ENCODE measurements at regions not wholly inside any gene's neighbourhood (a gene's known extent, or its start where the extent isn't known, plus 50 kb on each side); places are given as distances from the start of the nearest gene placed in this dataset.

GRCh38 chr4:58566260-58566659 is 1456.1 kb upstream of the IGFBP7 start:
- H3K36me3 ChIP-seq (ENCODE audit: control insufficient read depth in 4 of 4, insufficient read depth in 4 of 4, low read length in 4 of 4) = no peaks in the 10 kb centered on the region
- no peak for DNase-seq
- H3K9ac ChIP-seq (ENCODE audit: insufficient read depth in 1 of 2, low read length in 2 of 2) = no peak overlapping the region
- TF ChIP-seq CTCF (IDR thresholded peaks at IDR 0.05; ENCODE audit: control extremely low read depth, extremely low read depth) = no peak
- H3K4me3 ChIP-seq = no peak overlapping the region
- WGBS, 2 donors = 17 to 38% methylated on average over 1 of the region's 1 CpG
- H3K27me3 ChIP-seq (ENCODE audit: control insufficient read depth in 3 of 3, insufficient read depth in 3 of 3, low read length in 2 of 3) = no peaks in the 10 kb centered on the region
- ATAC-seq (ENCODE audit: insufficient read depth, low FRiP score) = no peak
- no peak overlapping the region for H3K27ac ChIP-seq (ENCODE audit: low read depth in 1 of 2, low read length in 1 of 2)
- H3K4me1 ChIP-seq (ENCODE audit: control insufficient read depth in 5 of 5, insufficient read depth in 5 of 5, low read length in 5 of 5) = peaks cover 0 to 1% (median 0%) of the 10 kb centered on the region in 5 donors
- peaks cover 0 to 2% (median 0%) of the 10 kb centered on the region in 4 donors for H3K9me3 ChIP-seq (ENCODE audit: control insufficient read depth in 4 of 4, insufficient read depth in 3 of 4, low read length in 3 of 4)

GRCh38 chr4:58564695-58565475 is 1454.7 kb upstream of the IGFBP7 start:
- no peak for TF ChIP-seq CTCF (IDR thresholded peaks at IDR 0.05; ENCODE audit: control extremely low read depth, extremely low read depth)
- ATAC-seq (ENCODE audit: insufficient read depth, low FRiP score) (no peak), DNase-seq (no peak)
- 80 to 81% methylated on average over 6 of the region's 6 CpGs for WGBS, 2 donors
- Histone ChIP-seq H3K36me3 (ENCODE audit: control insufficient read depth in 4 of 4, insufficient read depth in 4 of 4, low read length in 4 of 4) (no peaks in the 10 kb centered on the region), H3K4me1 (ENCODE audit: control insufficient read depth in 5 of 5, insufficient read depth in 5 of 5, low read length in 5 of 5) (peaks cover 0 to 1% (median 0%) of the 10 kb centered on the region in 5 donors), H3K4me3 (no peak overlapping the region), H3K9me3 (ENCODE audit: control insufficient read depth in 4 of 4, insufficient read depth in 3 of 4, low read length in 3 of 4) (peaks cover 0 to 2% (median 0%) of the 10 kb centered on the region in 4 donors), H3K27me3 (ENCODE audit: control insufficient read depth in 3 of 3, insufficient read depth in 3 of 3, low read length in 2 of 3) (no peaks in the 10 kb centered on the region), H3K9ac (ENCODE audit: insufficient read depth in 1 of 2, low read length in 2 of 2) (no peak overlapping the region), H3K27ac (ENCODE audit: low read depth in 1 of 2, low read length in 1 of 2) (no peak overlapping the region)

GRCh38 chr4:58561170-58561569 is 1451.0 kb upstream of the IGFBP7 start:
- WGBS, 2 donors = 69 to 75% methylated on average over 1 of the region's 1 CpG
- no peak overlapping the region for H3K27ac ChIP-seq (ENCODE audit: low read depth in 1 of 2, low read length in 1 of 2)
- no peak for DNase-seq
- TF ChIP-seq CTCF (IDR thresholded peaks at IDR 0.05; ENCODE audit: control extremely low read depth, extremely low read depth) = no peak
- H3K9ac ChIP-seq (ENCODE audit: insufficient read depth in 1 of 2, low read length in 2 of 2) = no peak overlapping the region
- H3K4me1 ChIP-seq (ENCODE audit: control insufficient read depth in 5 of 5, insufficient read depth in 5 of 5, low read length in 5 of 5) = peaks cover 0 to 1% (median 0%) of the 10 kb centered on the region in 5 donors
- H3K4me3 ChIP-seq = no peak overlapping the region
- H3K9me3 ChIP-seq (ENCODE audit: control insufficient read depth in 4 of 4, insufficient read depth in 3 of 4, low read length in 3 of 4) = no peaks in the 10 kb centered on the region
- no peaks in the 10 kb centered on the region for H3K36me3 ChIP-seq (ENCODE audit: control insufficient read depth in 4 of 4, insufficient read depth in 4 of 4, low read length in 4 of 4)
- ATAC-seq (ENCODE audit: insufficient read depth, low FRiP score) = no peak
- H3K27me3 ChIP-seq (ENCODE audit: control insufficient read depth in 3 of 3, insufficient read depth in 3 of 3, low read length in 2 of 3) = no peaks in the 10 kb centered on the region
